ENCODE measurements at regions not wholly inside any gene's neighbourhood (a gene's known extent, or its start where the extent isn't known, plus 50 kb on each side); places are given as distances from the start of the nearest gene placed in this dataset.

DNA sequence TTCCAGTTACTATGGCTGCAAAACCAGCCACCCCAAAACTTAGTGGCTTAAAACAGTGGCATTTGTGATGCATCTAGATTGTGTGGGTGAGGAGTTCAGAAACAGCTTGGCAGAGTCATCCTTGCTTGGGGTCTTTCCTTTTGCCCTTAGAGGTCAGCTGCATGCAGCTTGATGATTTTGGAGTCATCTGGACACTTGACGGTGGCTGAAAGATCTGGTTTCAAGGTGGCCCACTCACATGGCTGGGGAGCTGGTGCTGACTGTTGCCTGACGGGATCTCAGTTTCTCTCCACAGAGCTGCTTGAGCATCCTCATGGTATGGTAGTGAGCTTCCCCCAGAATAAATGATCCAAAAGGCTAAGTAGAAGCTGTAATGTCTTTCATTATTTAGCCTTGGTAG lies 191.3 kb upstream of the GALNT17 start:
- TF ChIP-seq TAF1 (IDR thresholded peaks at IDR 0.05; ENCODE audit: low read depth): no peak
- TF ChIP-seq NFIC (IDR thresholded peaks at IDR 0.05): no peak
- no peak for TF ChIP-seq FOXM1 (IDR thresholded peaks at IDR 0.05; ENCODE audit: borderline replicate concordance, low read depth)
- no peak for TF ChIP-seq CEBPB (IDR thresholded peaks at IDR 0.05)
- TF ChIP-seq, protein P1, sequence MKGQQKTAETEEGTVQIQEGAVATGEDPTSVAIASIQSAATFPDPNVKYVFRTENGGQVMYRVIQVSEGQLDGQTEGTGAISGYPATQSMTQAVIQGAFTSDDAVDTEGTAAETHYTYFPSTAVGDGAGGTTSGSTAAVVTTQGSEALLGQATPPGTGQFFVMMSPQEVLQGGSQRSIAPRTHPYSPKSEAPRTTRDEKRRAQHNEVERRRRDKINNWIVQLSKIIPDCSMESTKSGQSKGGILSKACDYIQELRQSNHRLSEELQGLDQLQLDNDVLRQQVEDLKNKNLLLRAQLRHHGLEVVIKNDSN (IDR thresholded peaks at IDR 0.05): no peak
- no peak for TF ChIP-seq ZBTB7A (IDR thresholded peaks at IDR 0.05; ENCODE audit: low read depth)

DNA sequence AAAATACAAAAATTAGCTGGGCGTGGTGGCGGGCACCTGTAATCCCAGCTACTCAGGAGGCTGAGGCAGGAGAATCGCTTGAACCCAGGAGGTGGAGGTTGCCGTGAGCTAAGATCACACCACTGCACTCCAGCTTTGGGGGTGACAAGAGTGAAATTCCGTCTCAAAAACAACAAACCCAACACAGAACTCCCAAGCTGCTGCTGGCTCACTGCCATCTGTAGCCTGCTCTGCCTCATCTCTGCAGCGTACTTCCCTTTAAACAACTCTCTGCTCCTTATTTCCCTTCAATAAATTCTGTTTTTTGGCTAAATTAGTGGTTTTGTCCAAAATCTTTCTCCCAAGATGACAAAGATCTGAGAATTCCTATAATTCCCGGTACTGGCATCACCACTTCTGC lies 189.2 kb upstream of the GALNT17 start:
- no peak for TF ChIP-seq NFIC (IDR thresholded peaks at IDR 0.05)
- no peak for TF ChIP-seq CEBPB (IDR thresholded peaks at IDR 0.05)
- TF ChIP-seq REST (IDR thresholded peaks at IDR 0.05; ENCODE audit: low read depth): no peak
- TF ChIP-seq ZBTB7A (IDR thresholded peaks at IDR 0.05; ENCODE audit: low read depth): no peak
- TF ChIP-seq, protein P2, sequence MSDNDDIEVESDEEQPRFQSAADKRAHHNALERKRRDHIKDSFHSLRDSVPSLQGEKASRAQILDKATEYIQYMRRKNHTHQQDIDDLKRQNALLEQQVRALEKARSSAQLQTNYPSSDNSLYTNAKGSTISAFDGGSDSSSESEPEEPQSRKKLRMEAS (IDR thresholded peaks at IDR 0.05): no peak
- TF ChIP-seq RAD21 (IDR thresholded peaks at IDR 0.05; ENCODE audit: low read depth): no peak
- no peak for TF ChIP-seq EGR1 (IDR thresholded peaks at IDR 0.05)
- TF ChIP-seq FOXM1 (IDR thresholded peaks at IDR 0.05; ENCODE audit: borderline replicate concordance, low read depth): no peak
- no peak for TF ChIP-seq TAF1 (IDR thresholded peaks at IDR 0.05; ENCODE audit: low read depth)
- no peak for TF ChIP-seq EP300 (IDR thresholded peaks at IDR 0.05; ENCODE audit: borderline replicate concordance)
- no peak for TF ChIP-seq TEAD4 (IDR thresholded peaks at IDR 0.05)
- TF ChIP-seq CREB1 (IDR thresholded peaks at IDR 0.05; ENCODE audit: low read depth): no peak

DNA sequence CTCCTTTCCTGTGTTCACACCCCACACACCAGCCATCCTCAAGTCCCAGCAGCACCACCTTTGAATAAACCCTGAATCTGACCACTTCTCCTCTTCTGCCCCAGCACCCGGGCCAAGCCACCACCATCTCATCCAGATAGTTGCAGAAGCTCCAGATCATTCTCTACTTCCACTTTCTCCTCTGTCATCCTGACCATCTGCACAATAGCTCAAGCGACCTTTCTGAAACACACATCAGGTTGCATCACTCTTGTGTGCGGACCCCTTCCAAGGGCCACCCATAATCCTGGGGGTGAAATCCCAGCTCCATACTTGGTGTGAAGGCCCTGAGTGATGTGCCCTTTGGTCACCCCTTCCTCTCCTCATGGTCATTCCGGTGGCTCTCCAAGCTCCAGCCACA lies 187.4 kb upstream of the GALNT17 start:
- TF ChIP-seq RAD21 (IDR thresholded peaks at IDR 0.05; ENCODE audit: low read depth) (no peak), CEBPB (IDR thresholded peaks at IDR 0.05) (no peak)

DNA sequence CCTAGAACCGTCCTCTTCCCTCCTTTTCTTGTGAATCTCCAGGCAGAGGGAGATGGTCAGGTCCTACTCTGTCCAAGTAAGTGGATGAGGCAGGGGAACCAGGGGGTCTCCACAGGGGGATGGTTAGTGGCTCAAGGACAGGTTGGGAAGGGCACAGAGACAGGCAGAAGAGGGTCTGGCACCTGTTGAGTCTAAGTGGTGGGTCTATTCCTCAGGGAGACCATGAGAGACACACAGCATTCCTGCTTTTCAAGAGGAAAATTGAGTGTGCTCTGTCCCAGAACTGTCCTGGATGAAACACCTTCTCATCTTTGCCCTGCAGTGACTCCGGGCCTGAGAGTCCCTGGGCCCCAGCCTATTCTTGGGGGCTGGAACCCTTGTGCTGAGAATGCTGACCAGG lies 184.8 kb upstream of the GALNT17 start:
- TF ChIP-seq TEAD4 (IDR thresholded peaks at IDR 0.05) (no peak), FOXM1 (IDR thresholded peaks at IDR 0.05; ENCODE audit: borderline replicate concordance, low read depth) (no peak), ZBTB7A (IDR thresholded peaks at IDR 0.05; ENCODE audit: low read depth) (no peak), YY1 (IDR thresholded peaks at IDR 0.05; ENCODE audit: low read depth) (no peak), EGR1 (IDR thresholded peaks at IDR 0.05) (no peak), EP300 (IDR thresholded peaks at IDR 0.05; ENCODE audit: borderline replicate concordance) (no peak)

DNA sequence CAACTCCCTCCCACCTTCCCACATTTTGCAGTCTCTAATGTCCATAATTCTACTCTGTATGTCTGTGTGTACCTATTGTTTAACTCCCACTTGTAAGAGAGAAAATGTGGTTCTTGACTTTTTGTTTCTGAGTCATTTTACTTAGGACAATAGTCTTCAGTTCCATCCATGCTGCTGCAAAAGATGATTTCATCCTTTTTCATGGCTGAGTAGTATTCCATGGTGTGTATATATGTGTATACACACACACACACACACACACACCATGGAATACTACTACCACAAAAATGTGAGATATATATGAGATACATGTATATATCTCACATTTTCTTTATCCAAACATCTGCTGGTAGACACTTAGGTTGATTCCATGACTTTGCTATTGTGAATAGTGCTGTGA lies 182.1 kb upstream of the GALNT17 start:
- TF ChIP-seq CREB1 (IDR thresholded peaks at IDR 0.05; ENCODE audit: low read depth) (no peak), ZBTB7A (IDR thresholded peaks at IDR 0.05; ENCODE audit: low read depth) (no peak), EGR1 (IDR thresholded peaks at IDR 0.05) (no peak), CEBPB (IDR thresholded peaks at IDR 0.05) (no peak), FOXM1 (IDR thresholded peaks at IDR 0.05; ENCODE audit: borderline replicate concordance, low read depth) (no peak), YY1 (IDR thresholded peaks at IDR 0.05; ENCODE audit: low read depth) (no peak), TEAD4 (IDR thresholded peaks at IDR 0.05) (no peak)
- TF ChIP-seq, protein P1 (IDR thresholded peaks at IDR 0.05): no peak

DNA sequence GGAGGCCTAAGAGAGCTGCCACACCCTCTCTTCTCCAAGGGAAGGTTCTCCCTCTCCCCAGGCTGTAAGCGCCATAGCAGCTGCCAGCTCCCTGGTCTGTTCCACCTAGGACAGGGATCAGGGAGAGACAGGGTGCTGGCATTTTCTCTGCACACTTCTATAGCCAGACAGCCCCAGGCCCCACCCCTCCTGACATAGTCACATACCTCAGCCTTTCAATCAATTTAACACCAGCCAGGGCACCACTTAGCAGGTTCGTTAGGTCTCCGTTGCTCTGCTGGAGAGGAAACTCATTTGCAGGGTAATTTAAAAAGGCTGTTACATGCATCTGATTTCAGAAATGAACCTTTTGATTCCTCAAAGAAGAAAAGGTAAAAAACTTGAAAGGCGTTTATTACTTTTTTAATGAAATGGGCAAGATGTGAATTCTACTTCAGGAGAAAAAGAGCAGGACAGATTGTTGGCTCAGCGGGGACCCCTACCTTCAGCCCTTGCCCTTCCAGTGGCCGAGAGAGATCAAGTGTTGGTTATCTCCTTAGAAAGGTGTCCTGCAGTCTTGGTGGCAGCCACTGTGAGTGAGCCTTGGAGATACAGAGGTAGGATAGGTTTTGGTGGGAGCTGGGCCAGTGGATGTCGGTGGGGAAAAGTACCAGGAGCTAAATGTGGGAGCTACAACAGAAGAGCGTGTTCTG lies 180.5 kb upstream of the GALNT17 start:
- TF ChIP-seq ZBTB7A (IDR thresholded peaks at IDR 0.05; ENCODE audit: low read depth): no peak
- TF ChIP-seq REST (IDR thresholded peaks at IDR 0.05; ENCODE audit: low read depth): no peak
- TF ChIP-seq EGR1 (IDR thresholded peaks at IDR 0.05): no peak
- no peak for TF ChIP-seq TAF1 (IDR thresholded peaks at IDR 0.05; ENCODE audit: low read depth)
- no peak for TF ChIP-seq TEAD4 (IDR thresholded peaks at IDR 0.05)
- no peak for TF ChIP-seq RAD21 (IDR thresholded peaks at IDR 0.05; ENCODE audit: low read depth)
- no peak for TF ChIP-seq YY1 (IDR thresholded peaks at IDR 0.05; ENCODE audit: low read depth)
- no peak for TF ChIP-seq CREB1 (IDR thresholded peaks at IDR 0.05; ENCODE audit: low read depth)
- TF ChIP-seq TCF12 (IDR thresholded peaks at IDR 0.05; ENCODE audit: low read depth): no peak
- TF ChIP-seq FOXM1 (IDR thresholded peaks at IDR 0.05; ENCODE audit: borderline replicate concordance, low read depth): no peak
- TF ChIP-seq EP300 (IDR thresholded peaks at IDR 0.05; ENCODE audit: borderline replicate concordance): no peak
- TF ChIP-seq CEBPB (IDR thresholded peaks at IDR 0.05): no peak
- TF ChIP-seq, protein P1 (IDR thresholded peaks at IDR 0.05): no peak
- no peak for TF ChIP-seq NFIC (IDR thresholded peaks at IDR 0.05)
- TF ChIP-seq, protein P2 (IDR thresholded peaks at IDR 0.05): no peak

Measured in Ishikawa (cell line).